Neural crest cell (in vitro differentiated cells): ENCODE measurements at regions not wholly inside any gene's neighbourhood (a gene's known extent, or its start where the extent isn't known, plus 50 kb on each side); places are given as distances from the start of the nearest gene placed in this dataset.

Experiments used
- DNase-seq: peaks from one replicate; pipeline ENCODE4 v3.0.0; 2021; ENCODE audit warnings: low read depth, mixed read lengths, low spot score
- H3K27ac Mint-ChIP-seq: one replicate; pipeline ENCODE4 v1.8.0; 2021; ENCODE audit warnings: mild to moderate bottlenecking, mixed read lengths; ENCODE audit not compliant: unreplicated experiment
- H3K27me3 Mint-ChIP-seq: 2 replicates; pipeline ENCODE4 v1.8.0; 2021; ENCODE audit warnings: low read depth, mild to moderate bottlenecking, mixed read lengths
- H3K36me3 Mint-ChIP-seq: 2 replicates; pipeline ENCODE4 v1.8.0; 2021; ENCODE audit warnings: low read depth, mild to moderate bottlenecking, mixed read lengths
- H3K4me1 Mint-ChIP-seq: 2 replicates; pipeline ENCODE4 v1.8.0; 2021; ENCODE audit warnings: mixed read lengths
- H3K4me3 Mint-ChIP-seq: one replicate; pipeline ENCODE4 v1.8.0; 2021; ENCODE audit warnings: mild to moderate bottlenecking, mixed read lengths
- H3K9me3 Mint-ChIP-seq: 2 replicates; pipeline ENCODE4 v1.8.0; 2021; ENCODE audit warnings: mixed read lengths
- TF ChIP-seq, protein P1 (sequence below): fragments of 200-600 bp; sonication (generic); conservative IDR thresholded peaks from 2 replicates; pipeline ENCODE4 v1.5.0; 2021; ENCODE audit warnings: antibody characterized with exemption, mild to moderate bottlenecking

DNA sequence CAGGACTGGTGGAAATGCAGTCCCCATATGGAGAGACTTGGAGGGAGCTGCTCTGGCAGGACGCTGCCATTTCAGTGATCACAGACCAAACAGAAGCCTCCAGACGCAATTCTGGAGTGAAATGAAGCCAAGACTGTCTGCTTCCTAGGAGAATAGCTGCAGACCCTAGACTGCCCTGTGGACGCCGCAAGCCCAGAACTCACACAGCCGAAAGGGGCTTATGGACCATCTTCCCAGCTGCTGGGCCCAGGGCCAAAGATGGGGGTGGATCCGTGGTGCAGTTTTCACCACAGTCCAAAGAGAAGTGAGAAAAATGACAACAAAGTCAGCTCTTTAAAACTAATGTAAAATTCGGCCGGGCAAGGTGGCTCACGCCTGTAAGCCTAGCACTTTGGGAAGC is 165.7 kb downstream of the CBLN1 start:
- no peaks in the 10 kb centered on the region for H3K4me1 Mint-ChIP-seq
- no peak for DNase-seq
- H3K27ac Mint-ChIP-seq = no peak overlapping the region
- no peak overlapping the region for H3K4me3 Mint-ChIP-seq
- no peaks in the 10 kb centered on the region for H3K36me3 Mint-ChIP-seq
- TF ChIP-seq, protein P1, sequence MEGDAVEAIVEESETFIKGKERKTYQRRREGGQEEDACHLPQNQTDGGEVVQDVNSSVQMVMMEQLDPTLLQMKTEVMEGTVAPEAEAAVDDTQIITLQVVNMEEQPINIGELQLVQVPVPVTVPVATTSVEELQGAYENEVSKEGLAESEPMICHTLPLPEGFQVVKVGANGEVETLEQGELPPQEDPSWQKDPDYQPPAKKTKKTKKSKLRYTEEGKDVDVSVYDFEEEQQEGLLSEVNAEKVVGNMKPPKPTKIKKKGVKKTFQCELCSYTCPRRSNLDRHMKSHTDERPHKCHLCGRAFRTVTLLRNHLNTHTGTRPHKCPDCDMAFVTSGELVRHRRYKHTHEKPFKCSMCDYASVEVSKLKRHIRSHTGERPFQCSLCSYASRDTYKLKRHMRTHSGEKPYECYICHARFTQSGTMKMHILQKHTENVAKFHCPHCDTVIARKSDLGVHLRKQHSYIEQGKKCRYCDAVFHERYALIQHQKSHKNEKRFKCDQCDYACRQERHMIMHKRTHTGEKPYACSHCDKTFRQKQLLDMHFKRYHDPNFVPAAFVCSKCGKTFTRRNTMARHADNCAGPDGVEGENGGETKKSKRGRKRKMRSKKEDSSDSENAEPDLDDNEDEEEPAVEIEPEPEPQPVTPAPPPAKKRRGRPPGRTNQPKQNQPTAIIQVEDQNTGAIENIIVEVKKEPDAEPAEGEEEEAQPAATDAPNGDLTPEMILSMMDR = no peak
- H3K9me3 Mint-ChIP-seq = no peaks in the 10 kb centered on the region
- peaks cover 68% of the 10 kb centered on the region for H3K27me3 Mint-ChIP-seq

DNA sequence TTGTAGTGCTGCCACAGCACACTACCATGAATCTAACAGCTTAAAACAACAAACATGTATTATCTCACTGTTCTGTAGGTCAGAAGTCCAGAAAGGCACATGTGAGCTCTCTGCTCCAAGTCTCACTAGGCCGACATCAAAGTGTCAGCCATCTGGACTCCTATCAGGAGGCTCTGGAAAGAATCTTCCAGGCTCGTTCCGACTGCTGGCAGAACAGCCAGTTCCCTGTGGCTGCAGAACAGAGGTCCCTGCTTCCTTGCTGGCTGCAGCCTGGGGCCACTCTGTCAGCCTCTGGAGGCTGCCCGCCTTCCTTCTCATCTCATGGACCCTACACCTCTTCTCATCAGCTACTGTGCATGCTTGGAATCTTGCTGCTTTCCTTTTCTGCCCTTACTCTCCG is 168.9 kb downstream of the CBLN1 start:
- Mint-ChIP-seq H3K27ac (peak overlapping the region; percentile 25), H3K4me1 (no peaks in the 10 kb centered on the region), H3K9me3 (no peaks in the 10 kb centered on the region), H3K4me3 (no peak overlapping the region), H3K27me3 (peaks cover 63% of the 10 kb centered on the region), H3K36me3 (no peaks in the 10 kb centered on the region)
- no peak for DNase-seq
- TF ChIP-seq, protein P1 = no peak

DNA sequence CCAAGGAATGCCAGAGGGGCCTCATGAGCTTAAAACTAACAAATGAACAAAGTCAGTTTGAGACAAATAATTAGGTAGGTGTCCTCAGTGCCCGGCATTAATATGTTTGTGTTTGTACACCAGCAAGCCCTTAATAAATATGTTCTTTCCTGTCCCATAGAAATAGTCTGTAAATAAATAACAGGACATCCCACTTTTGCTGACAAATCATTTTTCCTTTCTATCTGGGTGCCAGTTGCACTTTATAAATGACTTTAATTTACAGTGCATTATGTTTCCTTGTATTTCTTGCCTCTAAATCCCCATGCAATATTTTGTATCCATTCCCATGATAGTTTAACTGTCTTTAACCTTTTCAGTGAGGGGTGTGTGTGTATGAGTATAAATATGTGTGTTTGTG is 170.3 kb downstream of the CBLN1 start:
- H3K36me3 Mint-ChIP-seq = no peaks in the 10 kb centered on the region
- DNase-seq = no peak
- H3K27ac Mint-ChIP-seq = no peak overlapping the region
- no peaks in the 10 kb centered on the region for H3K4me1 Mint-ChIP-seq
- peaks cover 62% of the 10 kb centered on the region for H3K27me3 Mint-ChIP-seq
- H3K9me3 Mint-ChIP-seq = no peaks in the 10 kb centered on the region
- TF ChIP-seq, protein P1 = no peak
- no peak overlapping the region for H3K4me3 Mint-ChIP-seq

DNA sequence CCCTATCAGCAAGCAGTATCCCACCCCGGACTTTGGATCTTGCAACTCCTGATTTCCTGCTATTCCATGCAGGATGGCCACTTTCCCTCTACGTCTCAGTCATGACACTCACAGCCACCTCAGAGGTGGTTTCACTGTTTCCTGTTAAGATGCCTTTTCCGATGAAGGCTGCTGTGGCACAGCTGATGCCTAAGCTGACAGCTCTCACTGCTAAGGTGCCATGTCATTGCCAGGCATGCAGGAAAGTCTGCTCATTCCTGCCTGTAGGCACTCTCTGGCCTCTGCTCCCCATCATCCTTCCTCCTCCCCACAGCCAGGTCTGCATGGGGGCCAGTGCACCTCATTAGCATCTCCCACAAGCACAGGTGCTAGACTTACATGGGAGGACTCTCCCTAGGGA is 173.0 kb downstream of the CBLN1 start:
- DNase-seq = no peak
- TF ChIP-seq, protein P1 = no peak
- H3K27ac Mint-ChIP-seq = no peak overlapping the region

DNA sequence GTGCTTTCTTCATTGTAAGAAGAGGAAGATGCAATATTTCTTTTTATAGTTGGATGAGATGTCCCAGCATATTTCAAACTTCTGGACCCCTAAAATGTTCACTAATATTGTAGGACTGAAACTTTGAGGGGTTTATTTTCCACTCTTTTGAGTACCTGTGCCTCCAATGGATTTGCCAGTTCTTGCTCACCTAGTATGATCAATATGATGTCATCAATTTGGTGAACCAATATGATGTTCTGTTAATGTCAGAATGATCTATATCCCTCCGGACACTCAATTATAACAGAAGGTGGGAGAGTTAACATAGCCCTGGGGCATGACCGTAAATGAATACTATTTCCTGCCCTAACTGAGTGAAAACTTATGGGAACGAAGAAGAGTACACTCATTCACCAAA is 178.3 kb downstream of the CBLN1 start:
- Mint-ChIP-seq H3K4me1 (peaks cover 7% of the 10 kb centered on the region), H3K4me3 (no peak overlapping the region), H3K9me3 (peaks cover 4% of the 10 kb centered on the region), H3K27me3 (peaks cover 7% of the 10 kb centered on the region), H3K27ac (no peak overlapping the region), H3K36me3 (no peaks in the 10 kb centered on the region)
- no peak for DNase-seq
- TF ChIP-seq, protein P1 = no peak

More for the DNA sequence above, 173.0 kb downstream of the CBLN1 start:
- Mint-ChIP-seq H3K9me3 (no peaks in the 10 kb centered on the region), H3K4me1 (no peaks in the 10 kb centered on the region), H3K36me3 (no peaks in the 10 kb centered on the region), H3K27me3 (peaks cover 38% of the 10 kb centered on the region), H3K4me3 (no peak overlapping the region)

DNA sequence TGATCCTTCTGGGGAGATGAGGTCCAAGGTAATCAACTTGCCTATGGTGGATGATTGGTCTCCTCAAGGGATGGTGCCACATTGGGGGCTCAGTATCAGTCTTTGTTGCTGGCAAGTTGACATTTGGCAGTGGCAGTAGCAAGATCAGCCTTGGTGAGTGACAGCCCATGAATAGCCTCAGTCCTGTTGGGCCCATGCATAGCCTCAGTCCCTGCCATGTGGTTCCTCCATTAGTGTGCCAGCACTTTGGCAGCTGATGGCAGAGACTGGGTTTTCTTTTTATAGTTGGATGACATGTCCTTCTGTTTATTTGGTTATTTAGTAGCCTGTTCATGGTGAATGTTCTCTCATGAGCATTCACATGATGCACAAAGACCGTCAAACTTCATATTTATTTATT is 179.6 kb downstream of the CBLN1 start:
- H3K4me1 Mint-ChIP-seq = peaks cover 7% of the 10 kb centered on the region
- H3K4me3 Mint-ChIP-seq = no peak overlapping the region
- no peak overlapping the region for H3K27ac Mint-ChIP-seq
- no peak for DNase-seq
- peaks cover 4% of the 10 kb centered on the region for H3K9me3 Mint-ChIP-seq
- no peaks in the 10 kb centered on the region for H3K36me3 Mint-ChIP-seq
- TF ChIP-seq, protein P1 = no peak
- peaks cover 16% of the 10 kb centered on the region for H3K27me3 Mint-ChIP-seq
